ENCODE measurements at regions not wholly inside any gene's neighbourhood (a gene's known extent, or its start where the extent isn't known, plus 50 kb on each side); places are given as distances from the start of the nearest gene placed in this dataset.
"Not testable (repeated sequence)": the region's sequence is repeated elsewhere in the genome, so short reads cannot be mapped to it uniquely, and the experiment has no call there.

DNA sequence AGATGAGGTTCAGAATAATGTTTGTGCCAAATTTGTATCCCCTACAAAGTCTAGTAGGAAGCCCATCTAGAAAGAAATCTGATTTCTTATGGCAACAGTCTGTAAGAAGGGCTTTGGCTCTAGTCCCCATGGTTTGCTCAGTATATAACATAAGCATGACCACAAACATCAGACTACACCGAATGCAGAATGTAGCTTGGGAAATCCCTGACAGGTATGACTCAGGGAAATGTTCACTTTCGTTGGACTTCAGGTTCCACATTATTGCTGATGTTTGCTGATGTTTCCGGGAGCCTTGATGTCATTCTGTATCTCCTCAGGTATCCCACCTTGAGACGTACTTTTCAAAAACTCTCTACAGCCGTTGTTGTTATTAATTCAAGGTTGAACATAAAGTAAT, 304.4 kb upstream of the TGFBR2 start:
- no peak for DNase-seq

DNA sequence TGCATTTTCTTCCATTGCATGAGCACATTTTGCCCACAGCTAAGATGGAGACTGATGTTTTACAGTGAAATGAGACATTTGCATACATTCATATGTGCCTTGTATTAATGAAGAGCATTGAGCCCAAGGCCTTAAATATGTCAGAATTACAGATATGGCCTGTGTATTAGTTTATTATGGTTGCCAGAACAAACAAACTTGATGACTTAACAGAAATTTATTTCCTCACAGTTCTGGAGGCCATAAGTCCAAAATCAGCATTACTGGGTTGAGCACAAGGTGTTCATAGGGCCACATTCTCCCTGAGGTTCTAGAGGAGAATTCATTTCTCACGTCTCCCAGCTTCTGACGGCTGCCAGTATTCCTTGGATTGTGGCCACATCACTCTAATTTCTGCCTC, 302.6 kb upstream of the TGFBR2 start:
- DNase-seq: no peak

DNA sequence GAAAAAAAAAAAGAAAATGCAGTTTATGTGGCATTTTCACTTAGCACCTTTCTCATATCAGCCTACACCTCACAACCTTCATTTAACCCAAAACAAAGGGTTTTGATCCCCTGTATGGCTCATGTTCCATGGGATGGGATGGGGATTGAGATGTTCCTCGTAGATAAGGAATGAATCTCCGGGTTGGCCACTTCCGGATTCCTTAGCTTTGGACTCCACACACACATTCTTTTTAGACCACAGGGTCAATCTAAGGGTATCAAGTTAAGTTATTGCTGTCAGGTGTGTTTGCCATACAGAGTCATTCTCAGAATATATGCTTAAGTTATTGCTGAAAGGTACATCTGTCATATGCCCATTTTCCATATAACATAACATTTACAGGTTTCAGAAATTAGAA, 301.4 kb upstream of the TGFBR2 start:
- no peak for DNase-seq

DNA sequence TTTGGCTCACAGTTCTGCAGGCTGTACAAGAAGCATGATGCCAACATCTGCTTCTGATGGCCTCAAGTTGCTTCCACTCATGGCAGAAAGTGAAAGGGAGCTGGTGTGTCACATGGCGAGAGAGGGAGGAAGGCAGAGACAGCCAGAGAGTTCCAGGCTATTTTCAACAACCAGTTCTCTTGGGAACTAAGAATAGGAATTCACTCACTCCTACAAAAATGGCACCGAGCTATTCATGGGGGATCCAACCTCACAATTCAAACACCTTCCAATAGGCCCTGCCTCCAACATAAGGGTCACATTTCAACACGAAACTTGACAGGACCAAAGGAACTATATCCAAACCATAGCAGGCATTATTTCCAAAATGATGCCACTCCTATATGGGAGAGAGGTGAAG, 299.5 kb upstream of the TGFBR2 start:
- no peak for DNase-seq

GRCh38 chr3:30307372-30307950, 298.9 kb upstream of the TGFBR2 start:
- no peak for DNase-seq

DNA sequence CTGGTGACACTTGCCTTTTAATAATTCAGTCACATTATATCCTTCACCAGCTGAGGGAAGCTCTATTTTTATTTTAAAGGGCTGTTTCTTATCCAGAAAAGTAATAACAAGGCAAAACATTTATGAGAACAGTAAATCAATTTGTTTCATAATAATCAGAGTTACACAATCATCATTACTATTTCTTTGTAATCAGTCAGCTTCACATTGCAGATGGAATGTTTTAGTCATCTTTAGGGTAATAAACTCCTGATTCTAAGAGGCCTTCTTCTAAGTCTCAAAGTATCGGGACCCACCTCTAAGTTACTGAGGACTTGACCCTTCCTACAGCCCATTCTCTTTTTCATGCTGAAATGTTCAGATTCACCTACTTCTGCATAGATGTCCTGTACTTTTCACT, 298.3 kb upstream of the TGFBR2 start:
- peak; percentile 10 for DNase-seq

DNA sequence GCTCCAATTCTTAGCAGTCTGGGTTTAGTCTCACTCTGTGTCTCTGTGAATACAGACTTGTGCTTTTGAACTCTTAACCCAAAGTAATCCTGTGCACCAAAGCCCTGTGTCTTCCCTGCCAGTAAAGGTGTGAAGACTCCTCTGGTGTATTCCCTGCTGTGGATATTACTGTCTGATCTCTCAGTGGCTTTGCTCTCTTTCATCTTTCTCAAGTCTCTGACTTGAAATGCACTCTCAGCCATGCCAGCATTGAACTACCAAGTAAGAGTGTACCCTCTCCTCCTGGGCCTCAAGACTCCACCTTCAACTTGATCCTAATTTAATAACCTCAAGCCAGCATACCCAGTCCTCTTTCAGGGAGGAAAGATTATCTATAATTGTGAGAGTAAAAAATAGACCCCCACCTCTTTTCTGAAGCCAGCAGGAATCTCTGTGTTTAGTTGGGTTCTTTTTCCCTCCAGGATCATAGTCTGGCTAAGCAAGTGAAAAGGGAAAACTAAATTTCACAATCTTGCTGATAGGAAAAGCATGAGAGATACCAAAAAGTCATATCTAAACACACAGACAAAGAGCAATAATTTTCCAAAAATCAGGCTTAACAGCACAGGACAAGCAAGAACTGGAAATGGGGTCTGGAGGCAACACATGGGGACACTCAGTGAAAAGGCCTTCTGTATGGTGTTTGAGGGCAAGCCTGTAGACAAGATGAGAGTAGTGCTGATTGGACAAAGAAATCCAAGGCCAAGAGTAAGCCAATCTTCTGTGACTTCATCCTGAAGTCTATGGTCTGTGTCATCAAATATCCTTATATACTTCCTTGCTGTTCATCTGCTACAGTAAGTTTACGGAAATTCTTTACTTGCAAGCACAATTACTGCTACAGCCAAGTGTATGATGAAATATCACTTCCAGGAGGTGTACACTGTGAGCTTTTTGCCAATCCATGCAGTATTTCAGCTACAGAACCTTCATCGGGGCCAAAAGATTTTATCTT, 296.1 kb upstream of the TGFBR2 start:
- DNase-seq: peak; percentile 27

GRCh38 chr3:30311781-30312180, 294.6 kb upstream of the TGFBR2 start:
- DNase-seq: no peak

DNA sequence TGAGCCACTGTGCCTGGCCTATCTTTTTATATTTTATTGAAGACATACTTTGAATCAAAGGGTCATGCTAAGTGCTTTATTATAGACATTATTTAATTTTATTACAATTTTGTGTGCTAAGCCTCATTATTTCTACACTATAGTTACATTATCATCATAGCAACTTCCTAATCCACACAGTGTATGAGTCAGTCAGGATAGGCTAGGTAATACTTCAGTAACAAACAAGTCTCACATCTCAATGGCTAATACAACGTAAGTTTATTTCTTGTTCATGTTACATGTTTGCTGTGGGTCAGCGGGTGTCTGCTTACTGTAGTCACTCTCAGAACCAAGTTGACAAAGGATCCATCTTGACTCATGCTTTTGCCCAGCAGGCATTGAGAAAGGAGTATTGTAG, 292.6 kb upstream of the TGFBR2 start:
- DNase-seq: no peak

GRCh38 chr3:30314757-30315325, 291.6 kb upstream of the TGFBR2 start:
- DNase-seq: no peak

- DNase-seq: no peak
Observed at GRCh38 chr3:30315447-30315846, 291.0 kb upstream of the TGFBR2 start.

DNA sequence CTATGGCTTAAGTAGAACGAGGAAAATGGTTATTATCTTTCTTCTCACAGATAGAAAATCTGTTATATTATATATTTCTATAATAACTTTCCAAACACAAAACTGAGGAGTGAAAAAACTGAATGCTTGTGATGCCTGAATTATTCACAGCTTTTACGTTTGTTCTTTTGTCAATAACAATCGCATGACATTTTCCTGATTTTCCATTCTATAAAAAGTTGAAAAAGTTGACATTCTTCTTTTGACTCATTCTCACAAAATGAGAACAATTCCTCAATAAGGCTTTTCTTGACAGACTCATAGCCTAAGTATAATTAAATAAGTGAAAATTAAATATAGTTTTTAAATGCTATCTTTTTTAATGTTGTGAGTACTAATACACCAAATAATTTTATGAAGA, 288.8 kb upstream of the TGFBR2 start:
- DNase-seq: no peak

DNA sequence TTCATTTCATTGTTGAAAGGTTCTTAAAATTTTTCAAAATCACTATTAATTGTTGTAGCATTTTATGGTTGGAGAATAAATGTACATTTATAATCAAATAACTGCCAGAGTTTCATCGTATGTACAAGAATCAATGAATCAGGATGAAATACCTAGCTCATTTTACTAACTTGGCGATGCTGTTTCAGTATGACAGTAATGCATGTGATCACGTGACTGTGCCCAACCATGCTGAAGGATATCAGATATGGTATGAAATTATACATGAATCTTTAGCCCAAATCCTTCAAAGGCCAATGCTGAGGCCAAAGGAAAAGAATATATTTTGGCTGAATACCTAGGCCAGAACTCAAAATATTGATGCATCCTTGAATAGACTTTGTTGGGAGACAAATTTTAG, 288.3 kb upstream of the TGFBR2 start:
- no peak for DNase-seq

DNA sequence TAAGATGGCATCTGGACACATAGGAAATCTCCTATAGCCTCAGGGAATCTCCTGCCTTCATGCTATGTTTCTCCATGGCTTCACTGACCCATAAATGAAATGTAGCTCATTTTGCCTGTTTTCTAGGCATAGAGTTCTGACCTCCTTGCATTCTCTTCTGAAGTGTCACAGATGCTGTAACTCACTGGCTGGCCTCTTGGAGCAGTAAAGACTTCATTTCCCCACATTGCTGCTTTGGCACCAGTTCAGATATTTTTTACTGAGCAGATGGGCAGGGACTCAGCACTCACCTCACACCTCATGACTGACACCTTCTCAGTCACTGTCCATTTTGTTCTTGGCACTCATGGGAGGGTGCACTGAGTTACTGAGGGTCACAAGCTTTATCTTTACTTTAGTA, 286.7 kb upstream of the TGFBR2 start:
- DNase-seq: no peak

- DNase-seq: no peak
Observed at GRCh38 chr3:30320392-30320791, 286.0 kb upstream of the TGFBR2 start.

DNA sequence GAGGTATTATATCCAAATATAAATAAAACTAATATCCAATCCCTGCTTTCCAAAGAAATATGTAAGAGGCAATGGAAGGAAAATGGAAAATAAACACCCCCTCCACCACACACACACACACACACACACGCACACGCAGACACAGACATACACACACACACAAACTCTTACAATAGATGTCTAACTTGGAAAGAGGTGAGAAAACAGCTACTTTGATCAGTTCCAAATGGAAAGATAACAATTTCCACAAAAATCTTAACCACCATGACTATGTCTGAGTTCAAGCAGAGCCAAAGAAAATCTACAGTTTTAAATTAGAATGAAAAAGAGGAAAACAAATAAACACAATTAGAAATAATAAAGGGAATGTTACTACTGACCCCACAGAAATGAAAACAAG, 285.3 kb upstream of the TGFBR2 start:
- no peak for DNase-seq

DNA sequence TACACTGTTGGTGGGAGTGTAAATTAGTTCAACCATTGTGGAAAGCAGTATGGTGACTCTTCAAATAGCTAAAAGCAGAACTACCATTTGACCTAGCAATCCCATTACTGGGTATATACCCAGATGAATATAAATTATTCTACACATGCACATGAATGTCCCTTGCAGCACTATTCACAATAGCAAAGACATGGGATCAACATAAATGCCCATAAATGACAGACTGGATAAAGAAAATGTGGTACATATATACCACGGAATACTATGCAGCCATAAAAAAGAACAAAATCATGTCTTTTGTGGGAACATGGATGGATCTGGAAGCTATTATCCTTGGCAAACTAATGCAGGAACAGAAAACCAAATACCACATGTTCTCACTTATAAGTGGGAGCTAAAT, 282.8 kb upstream of the TGFBR2 start:
- DNase-seq: not testable (repeated sequence)

DNA sequence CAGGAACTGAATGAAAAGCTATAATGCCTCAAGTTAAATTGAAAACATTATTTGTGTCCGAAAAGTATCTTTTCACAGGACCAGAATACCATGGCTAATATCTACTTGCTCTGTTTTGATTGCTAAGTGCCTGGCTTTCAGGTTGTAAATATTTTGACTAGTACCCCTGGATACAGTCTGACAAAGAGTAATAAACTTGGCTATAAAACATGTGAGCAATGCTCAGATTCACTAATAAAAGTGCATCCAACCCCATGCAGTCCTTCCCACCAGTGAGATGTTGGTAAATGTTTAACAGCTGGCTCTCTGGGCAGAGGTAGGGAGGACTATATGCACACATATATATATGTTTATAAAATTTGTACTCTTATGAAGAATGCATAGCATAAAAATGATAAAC, 281.8 kb upstream of the TGFBR2 start:
- no peak for DNase-seq

- DNase-seq: not testable (repeated sequence)
Observed at GRCh38 chr3:30327976-30328375, 278.4 kb upstream of the TGFBR2 start.

- DNase-seq: not testable (repeated sequence)
Observed at GRCh38 chr3:30328935-30329334, 277.5 kb upstream of the TGFBR2 start.

- no peak for DNase-seq
Observed at GRCh38 chr3:30331519-30331918, 274.9 kb upstream of the TGFBR2 start.

DNA sequence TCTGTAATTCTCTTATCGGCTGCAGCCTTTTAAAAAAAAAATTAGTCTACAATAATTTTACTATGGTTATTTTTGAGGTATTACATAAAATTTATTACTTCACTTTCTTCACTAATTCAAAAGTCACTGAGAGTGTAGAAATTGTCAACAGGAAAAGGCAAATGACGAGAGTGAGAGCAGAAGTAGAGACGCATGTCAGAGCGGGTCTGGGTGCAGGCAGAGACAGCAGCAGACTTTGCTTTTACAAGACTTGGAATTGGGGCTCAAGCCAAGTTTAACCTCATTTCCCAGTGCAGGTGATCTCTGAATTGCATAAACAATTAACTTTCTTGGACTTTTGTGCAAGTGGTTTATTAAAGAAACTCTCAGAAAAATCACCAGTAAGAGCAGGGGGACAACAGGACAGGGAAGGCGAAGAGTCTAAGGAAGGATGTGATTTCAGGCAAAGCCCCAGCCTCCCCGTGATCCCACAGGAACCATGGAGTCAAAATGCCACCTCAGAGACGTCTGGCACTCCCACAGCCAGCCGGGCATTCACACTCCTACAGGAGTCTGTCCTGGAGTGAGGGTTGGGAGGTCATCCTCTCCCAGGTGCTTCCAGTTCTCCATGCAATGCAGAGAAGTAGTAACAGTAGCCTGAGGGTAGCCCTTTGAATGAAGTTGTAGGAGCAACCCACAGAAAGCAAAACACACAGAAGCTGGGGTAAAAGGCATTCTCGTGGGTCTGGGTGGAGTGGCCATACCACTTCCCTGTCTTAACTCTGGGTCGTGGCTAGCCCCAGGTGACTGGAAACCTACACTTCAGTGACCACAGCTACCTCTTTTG, 274.0 kb upstream of the TGFBR2 start:
- no peak for DNase-seq

DNA sequence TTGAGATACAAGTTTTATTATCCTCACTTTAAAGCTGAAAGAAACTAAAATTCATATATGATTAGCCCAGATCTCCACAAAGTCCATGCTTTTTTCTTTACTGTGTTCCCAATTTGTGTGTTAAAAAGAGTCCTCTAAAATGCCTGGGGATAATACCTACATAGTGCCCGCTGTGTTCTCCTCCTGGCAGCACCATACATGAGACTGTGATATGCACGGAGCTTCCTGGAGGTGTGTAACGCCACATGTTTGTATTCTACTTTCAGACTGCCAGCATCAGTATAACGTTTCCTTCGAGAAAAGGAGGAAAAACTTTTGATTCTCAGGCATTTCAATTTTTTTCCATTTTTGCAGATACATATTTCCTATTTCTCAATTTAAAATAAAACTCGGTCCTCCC, 273.3 kb upstream of the TGFBR2 start:
- DNase-seq: no peak
